Glutamatergic neuron (in vitro differentiated cells): ENCODE measurements at regions not wholly inside any gene's neighbourhood (a gene's known extent, or its start where the extent isn't known, plus 50 kb on each side); places are given as distances from the start of the nearest gene placed in this dataset.

Experiments
- DNase-seq: peaks from one replicate; pipeline ENCODE4 v3.0.0; 2022
- H3K27ac Mint-ChIP-seq: one replicate; pipeline ENCODE4 v1.8.0; 2020; ENCODE audit warnings: mild to moderate bottlenecking, mixed read lengths, inconsistent platforms; ENCODE audit not compliant: unreplicated experiment
- H3K27me3 Mint-ChIP-seq: one replicate; pipeline ENCODE4 v1.8.0; 2020; ENCODE audit warnings: mild to moderate bottlenecking, moderate library complexity, mixed read lengths, inconsistent platforms; ENCODE audit not compliant: unreplicated experiment
- H3K36me3 Mint-ChIP-seq: one replicate; pipeline ENCODE4 v1.8.0; 2020; ENCODE audit warnings: mild to moderate bottlenecking, mixed read lengths, inconsistent platforms; ENCODE audit not compliant: unreplicated experiment
- H3K4me1 Mint-ChIP-seq: one replicate; pipeline ENCODE4 v1.8.0; 2020; ENCODE audit warnings: mild to moderate bottlenecking, low read depth, mixed read lengths, inconsistent platforms; ENCODE audit not compliant: unreplicated experiment
- H3K4me3 Mint-ChIP-seq: one replicate; pipeline ENCODE4 v1.8.0; 2020; ENCODE audit warnings: mild to moderate bottlenecking, mixed read lengths, inconsistent platforms; ENCODE audit not compliant: unreplicated experiment
- H3K9me3 Mint-ChIP-seq: one replicate; pipeline ENCODE4 v1.8.0; 2020; ENCODE audit warnings: mild to moderate bottlenecking, moderate library complexity, mixed read lengths, inconsistent platforms; ENCODE audit not compliant: unreplicated experiment
- CTCF ChIP-seq: fragments of 200-600 bp; sonication (generic); IDR thresholded peaks from one replicate; pipeline ENCODE4 v1.5.0; 2021; ENCODE audit not compliant: partially characterized antibody, unreplicated experiment

- H3K4me1 Mint-ChIP-seq = no peaks in the 10 kb centered on the region
- H3K36me3 Mint-ChIP-seq = peaks cover 5% of the 10 kb centered on the region
- no peak for TF ChIP-seq CTCF
Observed at GRCh38 chr5:133712562-133712961, 100.2 kb upstream of the FSTL4 start.

GRCh38 chr5:133709209-133709725, 96.9 kb upstream of the FSTL4 start:
- H3K27ac Mint-ChIP-seq = no peak overlapping the region
- peaks cover 12% of the 10 kb centered on the region for H3K4me1 Mint-ChIP-seq
- DNase-seq = no peak
- H3K36me3 Mint-ChIP-seq = peaks cover 5% of the 10 kb centered on the region
- TF ChIP-seq CTCF = no peak
- H3K27me3 Mint-ChIP-seq = peaks cover 6% of the 10 kb centered on the region
- no peak overlapping the region for H3K4me3 Mint-ChIP-seq
- H3K9me3 Mint-ChIP-seq = peaks cover 1% of the 10 kb centered on the region

More at GRCh38 chr5:133712562-133712961, 100.2 kb upstream of the FSTL4 start:
- Mint-ChIP-seq H3K27ac (no peak overlapping the region), H3K27me3 (peaks cover 8% of the 10 kb centered on the region), H3K9me3 (no peaks in the 10 kb centered on the region), H3K4me3 (no peak overlapping the region)
- no peak for DNase-seq

- H3K4me1 Mint-ChIP-seq = peaks cover 14% of the 10 kb centered on the region
- no peak for TF ChIP-seq CTCF
- H3K27me3 Mint-ChIP-seq = peaks cover 6% of the 10 kb centered on the region
- no peak overlapping the region for H3K4me3 Mint-ChIP-seq
- DNase-seq = no peak
- no peak overlapping the region for H3K27ac Mint-ChIP-seq
- peaks cover 1% of the 10 kb centered on the region for H3K9me3 Mint-ChIP-seq
- H3K36me3 Mint-ChIP-seq = peaks cover 5% of the 10 kb centered on the region
Observed at GRCh38 chr5:133708331-133708850, 96.0 kb upstream of the FSTL4 start.

- Mint-ChIP-seq H3K9me3 (peaks cover 1% of the 10 kb centered on the region), H3K4me3 (no peak overlapping the region), H3K4me1 (peaks cover 21% of the 10 kb centered on the region), H3K36me3 (peaks cover 5% of the 10 kb centered on the region), H3K27ac (no peak overlapping the region), H3K27me3 (peaks cover 4% of the 10 kb centered on the region)
- no peak for TF ChIP-seq CTCF
- no peak for DNase-seq
Observed at GRCh38 chr5:133707629-133708028, 95.3 kb upstream of the FSTL4 start.

GRCh38 chr5:133706506-133707430, 94.4 kb upstream of the FSTL4 start:
- peaks cover 5% of the 10 kb centered on the region for H3K36me3 Mint-ChIP-seq

More at GRCh38 chr5:133706506-133707430, 94.4 kb upstream of the FSTL4 start:
- DNase-seq = no peak
- H3K4me1 Mint-ChIP-seq = peaks cover 27% of the 10 kb centered on the region
- no peak overlapping the region for H3K27ac Mint-ChIP-seq
- peaks cover 5% of the 10 kb centered on the region for H3K27me3 Mint-ChIP-seq
- H3K4me3 Mint-ChIP-seq = no peak overlapping the region
- H3K9me3 Mint-ChIP-seq = peaks cover 1% of the 10 kb centered on the region
- TF ChIP-seq CTCF = no peak
